ENCODE measurements at regions not wholly inside any gene's neighbourhood (a gene's known extent, or its start where the extent isn't known, plus 50 kb on each side); places are given as distances from the start of the nearest gene placed in this dataset.
"Not testable (repeated sequence)": the region's sequence is repeated elsewhere in the genome, so short reads cannot be mapped to it uniquely, and the experiment has no call there.

DNA sequence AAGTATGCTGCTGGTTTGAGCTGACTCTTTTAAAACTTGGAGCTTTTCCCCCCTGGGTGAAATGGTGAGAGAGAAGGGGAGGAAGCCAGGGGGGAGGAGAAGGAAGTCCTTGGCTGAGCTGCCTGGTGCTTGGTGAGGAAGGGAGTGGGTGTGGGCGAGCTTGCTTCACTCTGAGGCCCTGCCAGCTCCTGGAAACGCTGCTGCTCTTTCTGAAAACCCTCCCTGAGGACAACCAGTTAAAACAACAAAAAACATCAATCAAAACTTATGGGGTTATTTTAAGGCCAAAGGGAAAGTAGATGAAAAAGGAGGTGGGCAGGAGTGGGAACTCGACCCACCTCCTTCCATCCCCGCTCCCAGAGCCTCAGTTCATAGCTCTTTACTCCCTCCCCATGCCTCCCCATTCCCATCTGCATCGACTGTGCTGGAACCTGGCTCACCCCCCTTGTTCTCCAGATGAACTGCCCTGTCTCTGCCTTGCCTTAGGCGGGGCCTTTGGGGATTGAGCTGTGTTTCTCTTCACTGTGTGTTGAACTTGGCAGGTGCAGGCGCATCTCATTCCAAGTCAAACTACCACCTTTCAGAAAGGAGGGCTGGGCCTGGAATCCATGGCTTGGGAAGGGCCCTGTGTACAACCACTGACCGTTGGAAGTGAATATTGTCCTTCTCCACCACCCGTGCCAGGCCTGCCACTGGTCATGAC, 166.1 kb downstream of the ZNF621 start:
- 65% methylated on average over 7 of the region's 9 CpGs for WGBS (ENCODE audit: insufficient coverage)
- no peak for TF ChIP-seq CTCF (IDR thresholded peaks at IDR 0.05)
- DNase-seq (no peak), ATAC-seq (no peak)
- H3K4me1 Mint-ChIP-seq: no peaks in the 10 kb centered on the region
- no peaks in the 10 kb centered on the region for H3K9me3 Mint-ChIP-seq
- no peak overlapping the region for H3K27ac Mint-ChIP-seq
- H3K27me3 Mint-ChIP-seq (ENCODE audit: low read depth in 2 of 2): peaks cover 6 to 14% of the 10 kb centered on the region in 2 donors
- intact Hi-C loops (cut with micrococcal nuclease): no loop called here
- Histone ChIP-seq H3K27ac (ENCODE audit: low read length) (no peak overlapping the region), H3K27me3 (ENCODE audit: control insufficient read depth, insufficient read depth, low read length) (no peaks in the 10 kb centered on the region), H3K4me1 (ENCODE audit: control insufficient read depth, insufficient read depth, low read length) (no peaks in the 10 kb centered on the region), H3K4me3 (ENCODE audit: low read length) (no peak overlapping the region), H3K36me3 (ENCODE audit: control insufficient read depth, insufficient read depth, low read length) (no peaks in the 10 kb centered on the region), H3K9me3 (ENCODE audit: control insufficient read depth, insufficient read depth, low read length) (no peaks in the 10 kb centered on the region)
- no peaks in the 10 kb centered on the region for H3K36me3 Mint-ChIP-seq
- no peak overlapping the region for H3K4me3 Mint-ChIP-seq

GRCh38 chr3:40691452-40691861, 166.7 kb downstream of the ZNF621 start:
- H3K27ac Mint-ChIP-seq: no peak overlapping the region
- DNase-seq: no peak
- no peaks in the 10 kb centered on the region for H3K27me3 ChIP-seq (ENCODE audit: control insufficient read depth, insufficient read depth, low read length)
- no peaks in the 10 kb centered on the region for H3K36me3 ChIP-seq (ENCODE audit: control insufficient read depth, insufficient read depth, low read length)
- H3K4me3 ChIP-seq (ENCODE audit: low read length): no peak overlapping the region
- peaks cover 6 to 13% of the 10 kb centered on the region in 2 donors for H3K27me3 Mint-ChIP-seq (ENCODE audit: low read depth in 2 of 2)
- no peaks in the 10 kb centered on the region for H3K9me3 Mint-ChIP-seq
- WGBS (ENCODE audit: insufficient coverage): 86% methylated on average over 4 of the region's 4 CpGs
- ATAC-seq: no peak
- H3K36me3 Mint-ChIP-seq: no peaks in the 10 kb centered on the region
- TF ChIP-seq CTCF (IDR thresholded peaks at IDR 0.05): no peak
- H3K4me1 ChIP-seq (ENCODE audit: control insufficient read depth, insufficient read depth, low read length): no peaks in the 10 kb centered on the region
- no peaks in the 10 kb centered on the region for H3K4me1 Mint-ChIP-seq
- H3K9me3 ChIP-seq (ENCODE audit: control insufficient read depth, insufficient read depth, low read length): no peaks in the 10 kb centered on the region
- intact Hi-C loops (cut with micrococcal nuclease): no loop called here
- H3K27ac ChIP-seq (ENCODE audit: low read length): no peak overlapping the region
- no peak overlapping the region for H3K4me3 Mint-ChIP-seq

- Mint-ChIP-seq H3K4me1 (no peaks in the 10 kb centered on the region), H3K4me3 (no peak overlapping the region), H3K9me3 (no peaks in the 10 kb centered on the region), H3K27ac (no peak overlapping the region), H3K27me3 (ENCODE audit: low read depth in 2 of 2) (peaks cover 9 to 13% of the 10 kb centered on the region in 2 donors), H3K36me3 (no peaks in the 10 kb centered on the region)
- Histone ChIP-seq H3K27ac (ENCODE audit: low read length) (no peak overlapping the region), H3K27me3 (ENCODE audit: control insufficient read depth, insufficient read depth, low read length) (no peaks in the 10 kb centered on the region), H3K36me3 (ENCODE audit: control insufficient read depth, insufficient read depth, low read length) (no peaks in the 10 kb centered on the region), H3K4me3 (ENCODE audit: low read length) (no peak overlapping the region), H3K9me3 (ENCODE audit: control insufficient read depth, insufficient read depth, low read length) (no peaks in the 10 kb centered on the region), H3K4me1 (ENCODE audit: control insufficient read depth, insufficient read depth, low read length) (no peaks in the 10 kb centered on the region)
- no peak for ATAC-seq
- intact Hi-C loops (cut with micrococcal nuclease): no loop called here
- WGBS (ENCODE audit: insufficient coverage): 87% methylated on average over 1 of the region's 2 CpGs
- no peak for DNase-seq
- no peak for TF ChIP-seq CTCF (IDR thresholded peaks at IDR 0.05)
Observed at GRCh38 chr3:40695848-40696247, 171.1 kb downstream of the ZNF621 start.

GRCh38 chr3:40698611-40699010, 173.9 kb downstream of the ZNF621 start:
- H3K4me3 ChIP-seq (ENCODE audit: low read length); H3K4me3 Mint-ChIP-seq; H3K9me3 Mint-ChIP-seq; H3K36me3 ChIP-seq (ENCODE audit: control insufficient read depth, insufficient read depth, low read length); ATAC-seq; DNase-seq; H3K9me3 ChIP-seq (ENCODE audit: control insufficient read depth, insufficient read depth, low read length); H3K27ac ChIP-seq (ENCODE audit: low read length); H3K4me1 Mint-ChIP-seq; H3K27me3 ChIP-seq (ENCODE audit: control insufficient read depth, insufficient read depth, low read length); H3K36me3 Mint-ChIP-seq; intact Hi-C loops (cut with micrococcal nuclease); H3K4me1 ChIP-seq (ENCODE audit: control insufficient read depth, insufficient read depth, low read length); H3K27ac Mint-ChIP-seq: not testable (repeated sequence)
- peaks cover 13% of the 10 kb centered on the region in 2 donors for H3K27me3 Mint-ChIP-seq (ENCODE audit: low read depth in 2 of 2)

Measured in natural killer cell (primary cell).